ENCODE measurements at regions not wholly inside any gene's neighbourhood (a gene's known extent, or its start where the extent isn't known, plus 50 kb on each side); places are given as distances from the start of the nearest gene placed in this dataset.

DNA sequence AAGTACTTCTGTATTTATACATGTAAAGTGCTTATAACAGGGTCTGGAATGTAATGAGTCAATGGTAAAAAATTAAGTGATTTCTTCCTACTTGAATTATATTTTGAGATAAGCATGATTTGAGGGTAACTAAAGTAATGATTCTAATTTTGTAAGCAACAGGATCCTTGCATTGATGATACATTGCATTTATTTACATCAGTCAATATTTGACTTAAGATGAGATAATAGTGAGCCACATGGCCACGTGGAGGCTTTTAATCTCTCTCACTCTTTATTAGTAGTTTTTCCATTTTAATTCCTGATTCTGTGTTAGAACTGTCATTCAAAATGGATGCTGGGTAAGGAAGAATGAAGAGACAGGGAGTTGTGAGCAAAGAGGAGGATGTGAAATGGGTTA is 298.1 kb upstream of the PRICKLE1 start:
- Histone ChIP-seq H3K79me2 (ENCODE audit: control insufficient read depth, insufficient read depth, low read length) (no peaks in the 10 kb centered on the region), H3K9me1 (replicated peaks; ENCODE audit: control insufficient read depth, extremely low read depth, insufficient read depth, low read length) (no peaks in the 10 kb centered on the region), H3K36me3 (ENCODE audit: control insufficient read depth in 2 of 2, extremely low read depth in 1 of 2, insufficient read depth in 2 of 2, low read length in 2 of 2) (no peaks in the 10 kb centered on the region), H3K27ac (ENCODE audit: insufficient read depth, low read depth, low read length) (no peak overlapping the region), H2AFZ (ENCODE audit: low read depth, low read length) (peak overlapping the region; percentile 59), H4K20me1 (replicated peaks; ENCODE audit: control insufficient read depth, extremely low read depth, insufficient read depth, low read length) (no peaks in the 10 kb centered on the region), H3K9ac (replicated peaks; ENCODE audit: extremely low read depth, insufficient read depth, low read length) (no peak overlapping the region), H3K4me2 (ENCODE audit: insufficient read depth, low read length) (no peak overlapping the region), H3K9me3 (replicated peaks; ENCODE audit: control insufficient read depth, insufficient read depth, low read length) (no peaks in the 10 kb centered on the region), H3K27me3 (ENCODE audit: control insufficient read depth in 2 of 2, insufficient read depth in 2 of 2, low read length in 2 of 2) (no peaks in the 10 kb centered on the region), H3K4me1 (ENCODE audit: control insufficient read depth, extremely low read depth, insufficient read depth, low read length) (no peaks in the 10 kb centered on the region), H3K4me3 (replicated peaks in 1 of 3; ENCODE audit: insufficient read depth in 1 of 3, low read depth in 1 of 3, low read length in 3 of 3) (no peak overlapping the region)
- intact Hi-C loops (cut with micrococcal nuclease) (no loop called here), dilution Hi-C loops (cut with MboI; ENCODE audit: extremely low pct_ligation_motif_present, low sequenced_read_pairs) (no loop called here)
- no TSS peak for BruUV-seq (replicated peaks)
- TF ChIP-seq MYC (IDR thresholded peaks at IDR 0.05; ENCODE audit: low read depth, low read length), result no peak
- TF ChIP-seq EZH2 (IDR thresholded peaks at IDR 0.05; ENCODE audit: borderline replicate concordance, low read depth, low read length, severe bottlenecking), result no peak
- TF ChIP-seq, protein P1, sequence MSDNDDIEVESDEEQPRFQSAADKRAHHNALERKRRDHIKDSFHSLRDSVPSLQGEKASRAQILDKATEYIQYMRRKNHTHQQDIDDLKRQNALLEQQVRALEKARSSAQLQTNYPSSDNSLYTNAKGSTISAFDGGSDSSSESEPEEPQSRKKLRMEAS (IDR thresholded peaks at IDR 0.05; ENCODE audit: insufficient read depth, insufficient read length), result no peak
- no peak for TF ChIP-seq JUN (IDR thresholded peaks at IDR 0.05; ENCODE audit: borderline replicate concordance, insufficient read depth, insufficient read length, low read depth)
- TF ChIP-seq POLR2AphosphoS5 (IDR thresholded peaks at IDR 0.05; ENCODE audit: insufficient read depth, low read depth, low read length), result no peak
- TF ChIP-seq FOS (IDR thresholded peaks at IDR 0.05; ENCODE audit: borderline replicate concordance, insufficient read depth, low read length), result no peak
- no peak for TF ChIP-seq POLR2A (IDR thresholded peaks at IDR 0.05; ENCODE audit: low read depth, low read length)
- TF ChIP-seq, protein P2, sequence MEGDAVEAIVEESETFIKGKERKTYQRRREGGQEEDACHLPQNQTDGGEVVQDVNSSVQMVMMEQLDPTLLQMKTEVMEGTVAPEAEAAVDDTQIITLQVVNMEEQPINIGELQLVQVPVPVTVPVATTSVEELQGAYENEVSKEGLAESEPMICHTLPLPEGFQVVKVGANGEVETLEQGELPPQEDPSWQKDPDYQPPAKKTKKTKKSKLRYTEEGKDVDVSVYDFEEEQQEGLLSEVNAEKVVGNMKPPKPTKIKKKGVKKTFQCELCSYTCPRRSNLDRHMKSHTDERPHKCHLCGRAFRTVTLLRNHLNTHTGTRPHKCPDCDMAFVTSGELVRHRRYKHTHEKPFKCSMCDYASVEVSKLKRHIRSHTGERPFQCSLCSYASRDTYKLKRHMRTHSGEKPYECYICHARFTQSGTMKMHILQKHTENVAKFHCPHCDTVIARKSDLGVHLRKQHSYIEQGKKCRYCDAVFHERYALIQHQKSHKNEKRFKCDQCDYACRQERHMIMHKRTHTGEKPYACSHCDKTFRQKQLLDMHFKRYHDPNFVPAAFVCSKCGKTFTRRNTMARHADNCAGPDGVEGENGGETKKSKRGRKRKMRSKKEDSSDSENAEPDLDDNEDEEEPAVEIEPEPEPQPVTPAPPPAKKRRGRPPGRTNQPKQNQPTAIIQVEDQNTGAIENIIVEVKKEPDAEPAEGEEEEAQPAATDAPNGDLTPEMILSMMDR (IDR thresholded peaks at IDR 0.05; ENCODE audit: extremely low read depth in 1 of 2, insufficient read depth in 1 of 2, low read depth in 1 of 2, low read length in 2 of 2), result no peak
- no peak for TF ChIP-seq GATA2 (IDR thresholded peaks at IDR 0.05; ENCODE audit: insufficient read depth, insufficient read length, low read depth, low read length)
- DNase-seq (ENCODE audit: low read depth, low spot score), result no peak
- POLR2A ChIA-PET, result no interaction called here
- CTCF ChIA-PET, result no interaction called here
- FAIRE-seq, result no peak

Data from endothelial cell of umbilical vein (primary cell).